ENCODE measurements at regions not wholly inside any gene's neighbourhood (a gene's known extent, or its start where the extent isn't known, plus 50 kb on each side); places are given as distances from the start of the nearest gene placed in this dataset.

DNA sequence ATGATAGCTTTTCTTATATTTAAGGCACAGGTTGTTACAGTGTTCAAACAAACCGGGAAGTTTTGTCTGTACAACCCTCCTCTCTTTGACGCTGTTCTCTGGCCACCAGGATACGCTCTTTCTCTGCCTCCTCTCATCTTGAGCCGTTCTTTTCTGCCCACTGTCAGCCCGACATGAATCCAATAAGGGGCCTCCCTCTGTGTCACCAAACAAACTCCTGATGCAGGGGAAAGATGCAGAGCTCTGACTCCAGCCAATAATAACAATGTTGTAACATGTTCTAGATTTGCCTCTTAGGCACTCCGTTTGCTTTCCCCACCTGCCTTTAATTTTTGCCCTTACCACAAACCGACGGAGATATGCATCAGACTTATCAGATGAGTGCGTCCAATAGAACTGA lies 449.3 kb downstream of the SLC4A3 start:
- H4K91ac ChIP-seq (ENCODE audit: insufficient read length, low read depth, low read length), result no peak overlapping the region
- no peak overlapping the region for H2AFZ ChIP-seq (ENCODE audit: low read length)
- H3K9ac ChIP-seq (ENCODE audit: extremely low read depth, insufficient read length, low read length), result no peak overlapping the region
- H3K4me3 Mint-ChIP-seq, result no peak overlapping the region
- H2BK20ac ChIP-seq (ENCODE audit: low read depth, low read length, poor library complexity, severe bottlenecking), result no peak overlapping the region
- H2BK15ac ChIP-seq (ENCODE audit: low read depth, low read length), result no peak overlapping the region
- no peak overlapping the region for H4K8ac ChIP-seq (replicated peaks; ENCODE audit: insufficient read length, low read depth, low read length)
- TF ChIP-seq, protein P1, sequence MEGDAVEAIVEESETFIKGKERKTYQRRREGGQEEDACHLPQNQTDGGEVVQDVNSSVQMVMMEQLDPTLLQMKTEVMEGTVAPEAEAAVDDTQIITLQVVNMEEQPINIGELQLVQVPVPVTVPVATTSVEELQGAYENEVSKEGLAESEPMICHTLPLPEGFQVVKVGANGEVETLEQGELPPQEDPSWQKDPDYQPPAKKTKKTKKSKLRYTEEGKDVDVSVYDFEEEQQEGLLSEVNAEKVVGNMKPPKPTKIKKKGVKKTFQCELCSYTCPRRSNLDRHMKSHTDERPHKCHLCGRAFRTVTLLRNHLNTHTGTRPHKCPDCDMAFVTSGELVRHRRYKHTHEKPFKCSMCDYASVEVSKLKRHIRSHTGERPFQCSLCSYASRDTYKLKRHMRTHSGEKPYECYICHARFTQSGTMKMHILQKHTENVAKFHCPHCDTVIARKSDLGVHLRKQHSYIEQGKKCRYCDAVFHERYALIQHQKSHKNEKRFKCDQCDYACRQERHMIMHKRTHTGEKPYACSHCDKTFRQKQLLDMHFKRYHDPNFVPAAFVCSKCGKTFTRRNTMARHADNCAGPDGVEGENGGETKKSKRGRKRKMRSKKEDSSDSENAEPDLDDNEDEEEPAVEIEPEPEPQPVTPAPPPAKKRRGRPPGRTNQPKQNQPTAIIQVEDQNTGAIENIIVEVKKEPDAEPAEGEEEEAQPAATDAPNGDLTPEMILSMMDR (conservative IDR thresholded peaks at IDR 0.05), result peak; percentile 39
- no peak for DNase-seq
- no peak overlapping the region for H3K14ac ChIP-seq (ENCODE audit: insufficient read depth, low read length)
- no peak overlapping the region for H3K23ac ChIP-seq (ENCODE audit: insufficient read length, low read depth, low read length)
- H3K4me1 Mint-ChIP-seq, result peaks cover 23 to 27% of the 10 kb centered on the region in 2 experiments
- H2BK5ac ChIP-seq (ENCODE audit: insufficient read length, low read length), result no peak overlapping the region
- no peak overlapping the region for H4K5ac ChIP-seq (ENCODE audit: insufficient read length, low read depth, low read length)
- H2AK5ac ChIP-seq (ENCODE audit: insufficient read length, low read length), result no peak overlapping the region
- H3K18ac ChIP-seq (ENCODE audit: insufficient read length, low read depth, low read length), result no peak overlapping the region
- no peaks in the 10 kb centered on the region for H3K9me3 ChIP-seq (ENCODE audit: control insufficient read depth, low read depth, low read length)
- H2BK12ac ChIP-seq (ENCODE audit: insufficient read length, low read depth, low read length), result no peak overlapping the region
- no peaks in the 10 kb centered on the region for H3K79me1 ChIP-seq (ENCODE audit: insufficient read depth, low read depth, low read length, poor library complexity, severe bottlenecking)
- H3K36me3 Mint-ChIP-seq (ENCODE audit: insufficient read depth in 1 of 3, low read depth in 3 of 3), result no peaks in the 10 kb centered on the region
- H3K23me2 ChIP-seq (ENCODE audit: insufficient read length, low read depth, low read length, poor library complexity, severe bottlenecking), result no peaks in the 10 kb centered on the region
- no peaks in the 10 kb centered on the region for H3K9me3 Mint-ChIP-seq
- no peaks in the 10 kb centered on the region for H3K27me3 ChIP-seq (ENCODE audit: insufficient read depth, low read length)
- no peak overlapping the region for H3K4ac ChIP-seq (ENCODE audit: low read depth, low read length)
- H2BK120ac ChIP-seq (ENCODE audit: low read depth, low read length, poor library complexity, severe bottlenecking), result no peak overlapping the region
- no peaks in the 10 kb centered on the region for H3K27me3 Mint-ChIP-seq (ENCODE audit: low read depth)
- peak overlapping the region in 1 of 3 experiments; percentile 9; a peak in 1 of 7 replicates for H3K27ac Mint-ChIP-seq
- no CpG with 5 or more reads among the region's 9 CpGs for whole genome bisulfite sequencing (ENCODE audit: extremely low coverage, insufficient read length, low lambda C conversion rate)
- no peak overlapping the region for H3K27ac ChIP-seq (ENCODE audit: insufficient read length, low read depth, low read length)
- H3K4me2 ChIP-seq (ENCODE audit: insufficient read depth, insufficient read length, low read length), result no peak overlapping the region
- no peak overlapping the region for H3T11ph ChIP-seq (ENCODE audit: low read length)
- H3K56ac ChIP-seq (ENCODE audit: insufficient read length, low read depth, low read length), result no peak overlapping the region
- H3K4me1 ChIP-seq (ENCODE audit: insufficient read depth, low read length), result peaks cover 4% of the 10 kb centered on the region
- H4K20me1 ChIP-seq (ENCODE audit: control insufficient read depth, insufficient read depth, insufficient read length), result no peaks in the 10 kb centered on the region
- no peaks in the 10 kb centered on the region for H3K79me2 ChIP-seq (ENCODE audit: insufficient read depth, low read length)
